SK-N-MC (cell line): ENCODE measurements at regions not wholly inside any gene's neighbourhood (a gene's known extent, or its start where the extent isn't known, plus 50 kb on each side); places are given as distances from the start of the nearest gene placed in this dataset.

Source experiments
- EZH2 ChIP-seq: fragments of 200-600 bp; sonication (generic); IDR thresholded peaks from one replicate; pipeline ENCODE4 v1.6.1; 2017; ENCODE audit warnings: antibody characterized with exemption
- POLR2AphosphoS5 ChIP-seq: IDR thresholded peaks from 2 replicates; pipeline ENCODE4 v1.6.1; 2012; ENCODE audit warnings: mild to moderate bottlenecking, low read depth, low read length, borderline replicate concordance

DNA sequence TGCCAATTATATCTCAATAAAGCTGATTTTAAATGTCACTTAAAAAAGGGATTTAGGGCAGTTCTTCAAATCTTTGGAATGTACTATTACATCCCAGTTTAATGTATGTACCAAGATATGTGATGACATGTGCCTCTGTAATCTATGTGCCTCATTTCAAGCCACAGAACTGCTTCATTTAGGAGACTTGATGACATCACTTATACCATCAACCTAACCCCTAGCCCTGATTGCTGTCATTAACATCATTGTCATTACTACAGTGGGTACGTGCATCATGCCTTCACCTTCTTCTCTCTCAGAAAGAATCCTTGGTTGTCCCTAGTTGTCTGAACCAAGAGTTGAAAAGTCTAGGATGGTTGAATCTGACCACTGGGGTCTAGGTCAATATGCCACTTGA, 134.3 kb upstream of the RAB11FIP2 start:
- TF ChIP-seq POLR2AphosphoS5 = no peak
- no peak for TF ChIP-seq EZH2
